ENCODE measurements at regions not wholly inside any gene's neighbourhood (a gene's known extent, or its start where the extent isn't known, plus 50 kb on each side); places are given as distances from the start of the nearest gene placed in this dataset.
A peak's percentile ranks its signal among the peaks of the same experiment; 100 is the strongest.
"Not testable (repeated sequence)": the region's sequence is repeated elsewhere in the genome, so short reads cannot be mapped to it uniquely, and the experiment has no call there.

DNA sequence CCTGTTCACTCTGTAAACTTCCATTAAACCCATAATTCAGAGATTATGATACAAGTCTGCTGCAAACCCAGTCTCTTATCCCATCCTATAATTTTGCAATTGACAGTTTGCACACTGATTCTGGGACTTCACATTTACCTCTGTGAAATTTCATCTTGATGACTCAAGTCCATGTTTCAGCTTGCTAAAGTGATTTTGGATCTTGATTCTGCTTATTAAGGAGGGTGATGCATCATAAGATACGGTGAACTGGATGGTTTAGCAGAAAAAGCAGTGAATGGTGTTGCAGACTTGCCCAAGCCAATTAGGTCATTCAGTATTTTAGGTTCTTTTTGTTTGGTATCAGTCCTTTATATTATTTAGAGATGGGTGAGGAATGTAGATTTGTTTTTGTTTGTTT lies 125.5 kb upstream of the PODXL start:
- DNase-seq (ENCODE audit: low spot score) = no peak

DNA sequence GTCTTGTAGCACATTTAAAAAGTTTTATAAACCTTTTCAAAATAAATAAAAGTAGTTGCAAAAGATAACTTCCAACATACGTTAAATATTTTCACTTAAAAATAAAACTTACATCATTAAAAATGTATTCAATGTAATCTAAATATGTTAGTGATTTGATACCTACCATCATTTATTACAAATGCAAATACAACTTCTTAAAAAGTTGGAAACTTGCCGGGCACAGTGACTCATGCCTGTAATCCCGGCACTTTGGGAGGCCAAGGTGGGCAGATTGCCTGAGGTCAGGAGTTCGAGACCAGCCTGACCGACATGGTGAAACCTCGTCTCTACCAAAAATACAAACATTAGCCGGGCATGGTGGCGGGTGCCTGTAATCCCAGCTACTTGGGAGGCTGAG lies 122.6 kb upstream of the PODXL start:
- not testable (repeated sequence) for DNase-seq (ENCODE audit: low spot score)

DNA sequence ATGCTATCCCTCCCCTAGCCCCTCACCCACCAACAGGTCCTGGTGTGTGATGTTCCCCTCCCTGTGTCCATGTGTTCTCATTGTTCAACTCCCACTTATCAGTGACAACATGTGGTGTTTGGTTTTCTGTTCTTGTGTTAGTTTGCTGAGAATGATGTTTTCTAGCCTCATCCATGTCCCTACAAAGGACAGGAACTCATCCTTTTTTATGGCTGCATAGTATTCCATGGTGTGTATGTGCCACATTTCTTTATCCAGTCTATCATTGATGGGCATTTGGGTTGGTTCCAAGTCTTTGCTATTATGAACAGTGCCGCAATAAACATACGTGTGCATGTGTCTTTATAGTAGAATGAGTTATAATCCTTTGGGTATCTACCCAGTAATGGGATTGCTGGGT lies 120.4 kb upstream of the PODXL start:
- DNase-seq (ENCODE audit: low spot score) = not testable (repeated sequence)

DNA sequence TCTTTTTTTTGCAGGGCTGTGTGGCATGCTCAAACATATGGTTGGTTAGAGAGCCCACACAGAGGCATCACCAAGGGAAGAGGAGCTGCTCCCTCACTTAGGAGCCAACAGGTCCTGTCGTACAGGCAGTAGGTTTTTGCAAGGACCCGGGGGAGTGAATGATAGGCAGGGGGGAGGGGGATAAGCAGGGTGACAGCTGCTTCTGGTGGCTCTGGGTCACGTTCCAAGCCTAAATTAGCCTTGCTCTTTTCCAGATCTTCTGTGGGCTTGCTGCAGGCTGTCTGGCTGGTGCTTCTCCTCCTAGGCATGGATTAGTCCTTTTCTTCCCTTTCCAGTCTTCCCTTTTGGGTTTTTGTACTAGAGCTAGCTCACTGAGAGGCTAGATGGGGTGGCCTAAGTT lies 117.7 kb upstream of the PODXL start:
- DNase-seq (ENCODE audit: low spot score) = no peak

DNA sequence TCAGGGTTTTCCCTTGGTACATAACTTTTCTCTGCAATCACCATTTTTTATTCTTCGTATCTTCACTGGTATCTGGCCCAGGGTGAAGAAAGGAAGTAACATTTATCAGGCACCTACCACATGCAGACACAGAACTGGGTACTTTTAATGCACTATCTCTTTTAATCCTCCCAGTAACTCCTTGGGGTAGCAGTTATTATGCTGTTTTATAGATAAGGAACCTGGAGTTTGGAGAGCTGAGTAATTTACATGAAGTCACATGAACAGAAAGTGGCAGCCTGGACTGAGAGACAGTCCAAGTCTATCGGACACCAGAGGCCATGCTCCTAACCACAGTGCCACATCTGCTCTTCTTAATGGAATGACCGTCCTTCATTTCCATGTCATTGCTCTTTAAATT lies 117.1 kb upstream of the PODXL start:
- no peak for DNase-seq (ENCODE audit: low spot score)

DNA sequence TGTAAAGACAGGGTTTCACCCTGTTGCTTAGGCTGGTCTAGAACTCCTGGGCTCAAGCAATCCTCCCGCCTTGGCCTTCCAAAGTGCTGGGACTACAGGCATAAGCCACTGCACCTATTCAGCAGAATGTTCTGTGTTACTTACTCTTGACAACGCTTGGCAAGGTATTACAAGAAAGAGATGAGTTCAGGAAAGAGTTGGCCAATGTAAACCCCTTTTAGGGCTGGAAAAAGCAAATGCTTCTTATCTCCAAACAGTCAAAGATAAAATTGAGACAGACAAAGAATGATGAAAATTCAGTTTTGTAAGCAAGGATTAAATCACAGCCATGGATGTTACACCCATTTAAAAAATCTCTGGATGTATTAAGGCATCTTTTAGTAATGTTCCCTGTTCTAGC lies 114.0 kb upstream of the PODXL start:
- DNase-seq (ENCODE audit: low spot score) = no peak

DNA sequence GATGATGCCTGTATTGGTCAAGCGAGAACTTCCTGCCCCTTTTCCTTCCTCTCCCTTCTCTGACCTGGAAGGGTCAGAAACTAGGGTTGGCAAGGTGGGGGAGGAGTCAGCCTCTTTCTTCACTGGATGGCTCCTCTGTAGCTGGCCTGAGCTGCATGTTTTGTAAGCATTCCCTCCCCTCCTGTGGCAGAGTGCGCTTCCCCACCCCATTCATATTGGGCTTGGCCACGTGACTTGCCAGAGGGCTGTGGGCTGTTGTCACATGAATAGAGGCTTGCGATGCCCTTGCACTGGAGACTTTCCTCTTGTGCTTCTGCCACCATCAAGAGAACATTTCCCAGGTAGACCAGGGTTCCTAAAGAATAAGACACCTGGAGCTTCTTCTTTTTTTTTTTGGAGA lies 111.3 kb upstream of the PODXL start:
- no peak for DNase-seq (ENCODE audit: low spot score)

DNA sequence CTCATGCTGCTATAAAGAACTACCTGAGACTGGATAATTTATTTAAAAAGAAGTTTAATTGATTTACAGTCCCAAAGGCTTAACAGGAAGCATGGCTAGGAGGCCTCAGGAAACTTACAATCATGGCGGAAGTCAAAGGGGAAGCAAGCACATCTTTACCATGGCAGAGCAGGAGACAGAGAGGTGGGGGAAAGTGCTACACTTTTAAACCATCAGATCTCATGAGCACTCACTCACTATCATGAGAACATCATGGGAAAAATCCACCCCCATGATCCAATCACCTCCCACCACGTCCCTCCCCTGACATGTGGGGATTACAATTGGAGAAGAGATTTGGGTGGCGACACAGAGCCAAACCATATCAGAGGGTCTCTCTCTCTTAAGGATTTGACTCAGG lies 108.6 kb upstream of the PODXL start:
- DNase-seq (ENCODE audit: low spot score) = no peak

DNA sequence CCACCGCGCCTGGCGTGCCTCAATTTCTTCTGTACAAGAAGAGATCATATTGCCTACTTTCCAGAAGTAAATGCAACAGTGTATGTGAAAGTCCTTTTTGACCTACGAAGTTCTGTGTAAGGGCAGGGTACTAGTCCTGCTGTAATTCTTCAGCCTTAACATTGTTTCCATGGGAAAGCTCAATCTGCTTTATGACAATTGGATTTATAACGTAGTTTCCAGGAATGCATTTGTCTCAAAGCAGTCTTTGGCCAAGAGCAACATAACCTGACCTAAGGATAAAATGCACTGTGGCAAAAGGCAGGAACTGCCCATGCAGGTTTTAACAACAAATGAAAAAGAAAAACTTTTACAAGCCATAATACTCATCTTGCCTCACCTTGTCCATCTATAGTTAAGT lies 108.1 kb upstream of the PODXL start:
- DNase-seq (ENCODE audit: low spot score) = no peak

DNA sequence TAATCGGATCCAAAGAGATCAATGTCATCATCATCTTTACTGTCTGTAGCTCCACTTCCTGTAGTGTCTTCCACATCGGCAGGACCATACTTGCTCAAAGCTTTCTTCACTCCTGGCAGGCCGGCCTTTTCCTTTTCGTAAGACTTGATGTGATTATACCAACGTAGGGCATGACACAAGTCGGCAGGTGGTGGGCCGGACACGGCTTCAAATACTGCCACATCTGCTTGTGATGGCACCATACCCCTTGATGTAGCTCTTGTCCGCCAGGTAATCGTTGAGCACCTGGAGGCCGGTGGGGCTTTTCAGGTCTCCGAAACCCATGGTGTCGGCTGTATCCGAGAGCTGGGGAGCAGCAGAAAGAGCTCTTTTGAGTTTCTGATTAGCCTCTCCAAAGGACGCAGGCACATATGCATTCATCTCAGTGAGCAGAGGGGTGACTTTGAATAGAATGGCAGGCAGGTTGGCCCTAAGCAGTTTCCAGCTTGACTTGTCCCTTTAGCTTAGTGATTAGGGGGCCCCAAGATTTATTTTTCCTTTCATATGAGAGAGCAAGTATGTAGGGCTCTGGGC lies 106.0 kb upstream of the PODXL start:
- not testable (repeated sequence) for DNase-seq (ENCODE audit: low spot score)

DNA sequence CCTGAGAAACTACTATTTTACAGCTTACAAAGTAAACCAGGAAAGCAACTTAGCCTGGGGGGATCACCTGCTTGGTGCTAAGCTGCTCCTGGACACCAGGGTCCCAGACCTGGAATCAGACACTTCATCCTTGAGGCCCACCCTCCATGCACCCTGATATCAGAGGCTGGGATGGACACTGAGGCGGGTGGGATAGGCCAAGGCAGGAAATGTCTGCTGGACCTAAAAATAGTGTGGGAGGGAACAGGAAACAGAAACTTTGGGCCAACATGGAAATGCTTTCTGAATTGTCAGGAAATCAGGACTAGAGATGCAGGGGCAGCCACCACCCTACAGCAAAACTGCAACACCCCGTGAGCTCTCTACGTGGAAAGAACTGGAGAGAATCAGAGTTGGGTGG lies 101.5 kb upstream of the PODXL start:
- no peak for DNase-seq (ENCODE audit: low spot score)

DNA sequence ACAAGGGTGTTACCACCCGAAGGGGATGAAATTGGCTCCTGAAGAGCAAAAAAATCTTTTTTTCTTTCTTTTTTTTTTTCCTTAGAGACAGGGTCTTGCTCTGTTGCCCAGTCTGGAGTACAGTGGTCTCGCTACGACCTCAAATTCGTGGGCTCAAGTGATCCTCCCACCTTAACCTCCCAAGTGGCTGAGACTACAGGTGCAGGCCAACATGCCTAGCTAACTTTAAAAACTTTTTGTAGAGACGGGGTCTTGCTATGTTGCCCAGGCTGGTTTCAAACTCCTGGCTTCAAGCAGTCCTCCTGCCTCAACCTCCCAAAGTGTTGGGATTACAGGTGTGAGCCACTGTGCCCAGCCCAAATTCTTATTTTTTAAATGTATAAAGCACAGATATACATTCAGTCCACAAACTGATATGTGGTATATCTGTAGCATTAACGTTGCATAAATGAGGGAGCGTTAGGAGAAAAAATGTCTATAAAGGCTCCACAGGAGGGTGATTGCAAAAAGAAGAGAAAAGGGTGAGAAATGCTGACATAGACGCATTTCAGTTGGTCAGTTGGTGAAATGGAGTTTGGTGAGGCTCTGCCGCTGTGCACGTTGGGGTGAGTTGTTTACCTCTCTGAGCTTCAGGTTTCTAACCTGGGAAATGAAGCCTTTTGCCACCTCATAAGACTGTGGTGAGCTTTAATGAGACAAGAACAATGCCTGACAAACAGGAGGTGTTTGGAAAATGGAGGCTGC lies 100.7 kb upstream of the PODXL start:
- DNase-seq (ENCODE audit: low spot score) = no peak

DNA sequence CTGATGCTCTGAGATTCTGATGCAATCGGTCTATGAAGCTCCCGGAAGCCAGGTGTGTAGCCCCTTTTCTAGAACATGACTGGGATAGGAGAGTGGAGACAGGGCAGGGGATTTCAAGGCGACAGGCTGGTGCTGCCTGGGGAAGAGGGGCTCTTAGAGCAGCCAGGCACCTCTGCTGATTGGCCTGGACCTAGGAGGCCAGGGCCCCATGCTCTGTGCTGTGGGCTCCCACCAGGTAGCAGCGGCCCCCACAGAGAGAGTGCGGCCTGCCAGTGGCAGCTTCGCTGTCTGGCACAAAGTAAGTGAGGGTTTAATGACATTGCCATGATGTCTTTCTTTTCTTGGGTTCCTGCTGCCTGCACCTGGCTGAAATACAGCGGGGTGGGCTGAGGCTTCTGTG lies 99.4 kb upstream of the PODXL start:
- no peak for DNase-seq (ENCODE audit: low spot score)

DNA sequence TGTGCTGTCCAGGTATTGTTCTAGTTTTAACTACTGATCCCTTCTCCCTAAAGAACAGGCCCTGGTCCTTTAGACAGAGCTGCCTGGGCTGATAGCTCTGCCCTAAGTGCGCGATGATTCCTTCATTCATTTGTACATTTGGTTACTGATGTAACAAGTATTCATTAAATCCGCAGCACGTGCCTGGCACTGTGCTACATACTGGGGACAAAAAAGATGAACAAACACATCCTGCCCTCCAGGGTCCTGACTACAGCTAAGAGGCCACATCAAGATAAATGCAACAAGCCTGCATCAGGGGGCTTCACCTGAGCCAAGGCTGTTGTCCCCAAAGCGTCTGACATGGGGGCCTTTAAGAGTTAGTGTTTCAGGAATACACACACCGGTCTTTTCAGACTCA lies 99.0 kb upstream of the PODXL start:
- DNase-seq (ENCODE audit: low spot score) = no peak

DNA sequence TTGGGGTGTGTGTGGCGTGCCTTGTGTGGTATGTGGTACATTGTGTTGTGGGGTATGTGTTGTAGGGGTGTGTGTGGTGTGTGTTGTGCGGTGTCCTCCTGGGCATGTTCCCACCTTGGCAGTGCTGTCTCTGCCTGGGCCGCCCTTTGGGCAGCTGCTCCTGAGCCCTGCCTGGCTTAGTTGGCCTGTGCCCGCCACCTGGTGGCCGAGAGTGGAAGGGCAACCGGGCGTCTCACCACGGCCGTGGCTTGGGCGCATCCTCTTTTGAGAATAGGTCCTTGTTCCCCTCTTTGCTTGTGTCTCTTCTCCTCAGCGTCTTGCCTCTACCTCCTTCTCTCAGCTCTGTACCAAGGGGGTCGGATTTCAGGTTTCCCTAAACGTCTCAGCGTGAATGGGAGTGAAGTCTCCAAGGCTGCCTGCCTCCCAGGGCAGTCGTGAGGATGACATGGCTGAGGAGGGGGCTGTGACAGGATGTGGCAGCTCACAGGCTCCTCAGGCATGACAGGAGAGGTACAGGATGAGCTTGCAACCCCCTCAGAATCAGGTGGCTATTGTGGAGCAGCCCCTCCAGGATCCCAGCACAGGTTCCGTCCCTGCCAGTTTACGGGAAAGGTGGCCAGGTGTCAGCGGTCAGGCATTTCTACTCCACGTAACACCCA lies 98.4 kb upstream of the PODXL start:
- peak; percentile 74 for DNase-seq (ENCODE audit: low spot score)

DNA sequence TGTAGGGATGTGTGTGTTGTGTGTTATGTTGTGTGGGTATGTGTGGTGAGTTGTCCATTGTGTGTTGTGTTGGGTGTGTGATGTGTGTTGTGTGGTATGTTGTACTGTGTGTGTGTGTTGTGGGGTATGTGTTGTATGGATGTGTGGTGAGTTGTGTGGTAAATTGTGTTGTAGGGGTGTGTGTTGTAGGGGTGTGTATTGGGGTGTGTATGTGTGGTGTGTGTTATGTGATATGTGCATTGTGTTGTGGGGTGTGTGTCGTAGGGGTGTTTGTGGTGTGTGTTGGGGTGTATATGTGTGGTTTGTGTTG lies 97.8 kb upstream of the PODXL start:
- DNase-seq (ENCODE audit: low spot score) = no peak

DNA sequence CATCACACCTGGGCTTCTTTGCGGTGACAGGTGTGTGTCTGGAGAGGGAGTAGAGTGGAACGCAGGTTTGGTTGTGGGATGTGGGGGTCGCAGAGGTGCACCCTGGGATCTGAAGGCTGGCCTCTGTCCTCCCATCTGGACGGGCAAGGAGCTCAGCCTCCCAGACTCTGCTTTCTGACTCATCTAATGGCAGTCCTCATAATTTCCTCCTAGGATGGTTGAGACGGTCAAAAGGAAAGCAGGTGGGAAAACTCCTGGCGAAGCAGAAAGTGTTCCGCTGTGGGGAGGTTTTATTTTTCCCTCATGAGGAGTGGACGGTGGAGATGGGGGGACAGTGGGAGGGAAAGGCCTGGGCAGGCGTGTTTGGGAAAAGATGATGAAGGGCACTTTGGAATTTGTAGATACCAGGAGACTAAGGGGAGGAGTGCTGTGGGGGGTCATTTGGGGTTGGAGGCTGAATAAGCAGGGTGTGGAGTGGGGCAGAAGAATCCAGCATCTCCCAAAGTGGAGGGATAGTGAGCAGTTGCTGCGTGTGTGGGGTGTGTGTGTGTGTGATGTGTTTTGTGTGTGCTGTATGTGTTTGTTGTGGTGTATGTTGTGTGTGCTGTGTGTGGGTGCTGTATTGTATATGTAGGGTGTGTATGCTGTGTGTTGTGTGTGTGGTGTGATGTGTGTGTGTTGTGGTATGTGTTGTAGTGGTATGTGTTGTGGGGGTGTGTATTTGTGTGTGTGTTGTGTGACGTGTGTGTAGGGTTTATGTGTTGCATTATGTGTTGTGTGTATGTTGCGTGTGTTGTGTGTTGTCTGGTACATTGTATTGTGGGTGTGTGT lies 97.2 kb upstream of the PODXL start:
- no peak for DNase-seq (ENCODE audit: low spot score)

DNA sequence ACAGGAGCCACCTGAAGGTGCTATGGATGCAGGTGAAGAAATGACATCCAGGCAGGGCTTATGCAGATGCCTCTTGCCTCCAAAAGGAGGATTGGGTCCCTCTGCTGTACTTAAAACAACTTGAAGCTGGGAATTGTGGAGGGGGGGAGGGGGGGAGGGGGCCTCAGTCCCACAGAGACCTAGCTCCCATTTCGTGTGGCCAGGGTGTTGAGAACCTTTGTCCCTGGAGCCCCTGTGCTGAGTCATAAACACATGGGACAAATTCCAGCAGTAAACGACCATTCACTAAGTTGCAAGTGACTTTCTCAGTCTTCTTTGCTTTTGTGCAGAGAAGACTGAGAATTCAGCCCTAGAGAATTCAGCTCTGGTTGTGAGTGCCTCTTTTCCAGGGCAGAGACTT lies 96.5 kb upstream of the PODXL start:
- no peak for DNase-seq (ENCODE audit: low spot score)

DNA sequence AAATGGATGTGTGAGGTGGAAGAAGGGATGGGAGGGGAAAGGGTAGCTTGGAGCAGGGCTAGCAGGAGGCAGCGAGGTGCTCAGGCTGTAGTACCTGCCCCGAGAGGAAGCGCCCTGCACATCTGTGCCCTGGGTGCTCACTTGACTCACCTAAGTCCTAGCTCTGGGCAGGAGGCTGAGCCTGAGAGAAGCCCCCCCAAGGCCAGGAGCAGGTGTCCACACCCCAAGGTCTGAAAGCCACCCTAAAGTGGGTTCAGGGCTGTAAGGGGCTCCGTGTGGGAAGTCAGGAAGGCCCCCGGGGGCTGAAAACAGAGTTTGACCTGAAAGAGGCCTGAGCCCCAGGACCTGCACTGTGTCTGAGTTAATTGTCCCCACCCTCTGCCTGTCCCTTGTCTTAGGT lies 95.8 kb upstream of the PODXL start:
- DNase-seq (ENCODE audit: low spot score) = no peak

DNA sequence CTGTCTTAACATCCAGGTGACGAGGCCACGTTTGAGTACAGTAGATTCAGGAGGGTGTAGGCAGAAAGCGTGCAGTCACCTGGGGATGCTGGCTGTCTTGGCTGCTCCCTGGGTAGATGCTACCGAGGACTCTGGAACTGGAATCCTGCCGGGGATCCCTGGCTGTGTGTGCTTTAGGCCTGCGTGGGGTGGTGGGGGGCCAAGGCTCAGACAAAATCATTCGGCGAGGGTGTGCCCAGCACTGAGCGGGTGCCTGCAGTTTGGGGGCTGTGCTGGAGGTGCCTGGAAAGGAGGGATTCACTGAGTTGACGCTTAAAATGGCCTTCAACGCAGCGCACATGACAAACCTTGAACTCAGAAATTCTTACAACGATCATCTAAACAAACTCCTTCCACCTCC lies 93.5 kb upstream of the PODXL start:
- DNase-seq (ENCODE audit: low spot score) = no peak

DNA sequence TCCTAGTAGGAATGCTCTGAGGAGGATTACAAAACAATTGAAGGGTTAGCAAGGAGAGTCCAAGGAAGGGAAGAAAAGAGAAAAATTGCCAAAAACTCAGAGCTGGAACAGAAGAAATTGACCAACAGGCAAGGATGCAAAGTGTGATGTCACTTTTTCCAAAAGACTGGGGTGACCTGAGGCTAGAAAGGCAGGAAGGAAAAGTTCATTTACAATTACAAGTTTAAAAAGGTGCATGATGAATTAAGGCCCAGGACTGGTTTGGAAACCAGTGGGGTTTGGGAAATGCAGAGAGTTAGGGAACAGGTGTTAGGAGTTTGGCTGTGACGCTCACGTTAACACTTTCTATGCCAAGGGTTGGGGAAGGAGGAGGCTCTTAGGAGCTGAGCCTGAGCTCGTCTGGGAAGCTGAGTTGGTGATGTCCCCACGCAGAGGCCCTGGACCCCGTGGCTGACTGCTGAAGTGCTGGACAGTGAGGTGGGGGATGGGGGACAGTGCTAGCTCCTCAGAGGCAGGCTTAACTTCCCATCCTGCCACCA lies 92.6 kb upstream of the PODXL start:
- DNase-seq (ENCODE audit: low spot score) = no peak

DNA sequence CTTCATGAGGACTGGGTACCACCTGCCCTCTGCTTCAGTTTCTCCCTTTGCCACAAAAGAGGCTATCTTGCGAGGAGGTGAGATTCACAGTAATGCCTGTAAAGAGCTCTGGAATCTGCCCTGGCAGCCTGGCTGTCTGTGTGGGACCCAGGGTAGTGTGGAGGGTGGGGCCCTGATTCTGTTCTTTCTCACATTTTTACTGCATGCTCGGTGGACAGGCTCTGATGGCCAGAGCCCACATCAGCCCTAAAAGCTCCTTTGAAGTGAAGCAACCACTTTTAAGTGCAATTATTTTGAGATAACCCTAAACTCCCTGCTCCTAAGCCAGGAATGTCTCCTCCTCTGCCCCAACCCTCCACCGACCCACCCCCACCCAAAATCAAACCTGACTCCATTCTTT lies 92.1 kb upstream of the PODXL start:
- no peak for DNase-seq (ENCODE audit: low spot score)

DNA sequence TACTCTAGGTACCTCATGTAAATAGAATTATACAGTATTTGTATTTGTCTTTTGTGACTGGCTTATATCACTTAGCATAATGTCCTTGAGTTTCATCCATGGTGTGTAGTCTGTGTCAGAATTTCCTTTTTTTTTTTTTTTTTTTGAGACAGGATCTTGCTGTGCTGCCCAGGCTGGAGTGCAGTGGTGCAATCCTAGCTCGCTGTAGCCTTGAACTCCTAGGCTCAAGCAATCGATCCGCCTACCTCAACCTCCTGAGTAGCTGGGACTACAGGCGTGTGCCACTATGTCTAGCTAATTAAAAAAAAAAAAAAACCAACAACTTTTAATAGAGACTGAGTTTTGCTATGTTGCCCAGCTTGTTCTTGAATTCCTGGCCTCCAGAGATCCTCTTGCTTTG lies 89.8 kb upstream of the PODXL start:
- DNase-seq (ENCODE audit: low spot score) = no peak

All from HuH-7.5 (cell line).